GM12878 (cell line): ENCODE measurements at regions not wholly inside any gene's neighbourhood (a gene's known extent, or its start where the extent isn't known, plus 50 kb on each side); places are given as distances from the start of the nearest gene placed in this dataset.

ENCODE experiments used
- ATAC-seq: fragments of 200-7000 bp; cut with Tn5 transposase; 3 replicates; pipeline ENCODE4 v1.9.1; 2020; ENCODE audit warnings: mild to moderate bottlenecking, moderate library complexity
- BruUV-seq: library from RNA; stranded (reverse); fragments of 400-500 nt; replicated peaks from 2 replicates; lab custom pipeline; 2021; lab: Mats Ljungman, UMichigan
- CTCF ChIA-PET: fragments of 300-600 bp; sonication (Branson Sonifier 250); formaldehyde crosslinking; extraction: SDS; loops from one replicate; lab custom pipeline; 2021; ENCODE audit warnings: inconsistent platforms; lab: Yijun Ruan, JAX
- POLR2A ChIA-PET: fragments of 350-600 bp; formaldehyde crosslinking; extraction: SDS; loops from one replicate; lab custom pipeline; 2021; ENCODE audit warnings: inconsistent platforms; lab: Charles Lee
- RAD21 ChIA-PET: fragments of 300-600 bp; sonication (Branson Sonifier 250); formaldehyde crosslinking; loops from one replicate; lab custom pipeline; 2023; ENCODE audit warnings: antibody characterized with exemption; ENCODE audit not compliant: unreplicated experiment; lab: Charles Lee
- SMC1A ChIA-PET: fragments of 300-600 bp; sonication (Branson Sonifier 250); formaldehyde crosslinking; loops from one replicate; lab custom pipeline; 2023; ENCODE audit not compliant: unreplicated experiment, uncharacterized antibody; lab: Charles Lee
- DNase-seq: peaks from one replicate; pipeline ENCODE4 v3.0.0-alpha.2; 2011; ENCODE audit warnings: low read depth, low spot score
- FAIRE-seq: peaks from 3 replicates; lab custom pipeline; 2011; peaks lifted over from hg19 to GRCh38; lab: Jason Lieb, UNC
- H2AFZ ChIP-seq: 2 replicates; pipeline ENCODE4 v1.6.0; 2011; ENCODE audit warnings: low read depth, low read length, control low read depth; ENCODE audit not compliant: control insufficient read depth
- H3K27ac ChIP-seq: 2 replicates; pipeline ENCODE4 v1.5.1; 2011; ENCODE audit warnings: control low read depth; ENCODE audit not compliant: control insufficient read depth, insufficient read depth
- H3K27me3 ChIP-seq, 2 experiments: replicated peaks in 1 of 2; 2 replicates each; pipeline versions ENCODE4 v1.6.0 to v1.6.1; 2011; ENCODE audit warnings: low read length in 1 of 2; ENCODE audit not compliant: control insufficient read depth in 2 of 2, insufficient read depth in 2 of 2
- H3K36me3 ChIP-seq, 2 experiments: 2 replicates each; pipeline ENCODE4 v1.5.1; 2011; ENCODE audit warnings: low read length in 1 of 2; ENCODE audit not compliant: control insufficient read depth in 2 of 2, insufficient read depth in 2 of 2
- H3K4me1 ChIP-seq: 2 replicates; pipeline ENCODE4 v1.6.1; 2011; ENCODE audit warnings: mild to moderate bottlenecking, low read length, moderate library complexity, mixed read lengths; ENCODE audit not compliant: control insufficient read depth, insufficient read depth
- H3K4me2 ChIP-seq: 2 replicates; pipeline ENCODE4 v1.6.0; 2011; ENCODE audit warnings: control low read depth; ENCODE audit not compliant: control insufficient read depth, insufficient read depth
- H3K4me3 ChIP-seq: fragments of 200-600 bp; sonication (generic); 2 replicates; pipeline ENCODE4 v1.5.1; 2016
- H3K79me2 ChIP-seq: 2 replicates; pipeline ENCODE4 v1.6.0; 2011; ENCODE audit warnings: low read length; ENCODE audit not compliant: control insufficient read depth, insufficient read depth
- H3K9ac ChIP-seq: 2 replicates; pipeline ENCODE4 v1.8.0; 2011; ENCODE audit warnings: low read length, control low read depth, mixed read lengths; ENCODE audit not compliant: control insufficient read depth, insufficient read depth
- H3K9me3 ChIP-seq: replicated peaks from 3 replicates; pipeline ENCODE4 v1.5.1; 2011; ENCODE audit warnings: mild to moderate bottlenecking, low read length; ENCODE audit not compliant: control insufficient read depth, insufficient read depth
- H4K20me1 ChIP-seq: 2 replicates; pipeline ENCODE4 v1.6.0; 2011; ENCODE audit not compliant: control insufficient read depth, insufficient read depth
- GATAD2B ChIP-seq: fragments of 450-650 bp; conservative IDR thresholded peaks from 2 replicates; pipeline ENCODE4 v1.6.1; 2017; ENCODE audit warnings: low read depth, mild to moderate bottlenecking, moderate library complexity
- KAT2A ChIP-seq: conservative IDR thresholded peaks from 2 replicates; pipeline ENCODE4 v1.6.1; 2011; ENCODE audit warnings: low read depth, low read length; ENCODE audit not compliant: control insufficient read depth
- LARP7 ChIP-seq: fragments of 450-650 bp; IDR thresholded peaks from 2 replicates; pipeline ENCODE4 v1.6.1; 2017; ENCODE audit warnings: mild to moderate bottlenecking
- NFIC ChIP-seq: IDR thresholded peaks from 2 replicates; pipeline ENCODE4 v1.6.1; 2012; ENCODE audit warnings: low read depth, mild to moderate bottlenecking, inconsistent platforms, low read length, moderate library complexity
- SIX5 ChIP-seq: IDR thresholded peaks from 2 replicates; pipeline ENCODE4 v1.6.1; 2011; ENCODE audit warnings: mild to moderate bottlenecking, low read depth, low read length, moderate library complexity; ENCODE audit not compliant: severe bottlenecking
- TAF1 ChIP-seq: IDR thresholded peaks from 2 replicates; pipeline ENCODE4 v1.6.1; 2011; ENCODE audit warnings: mild to moderate bottlenecking, low read depth, low read length, borderline replicate concordance
- WGBS: methylation state at CpG from one replicate; pipeline ENCODE4 v1.1.6; 2016; ENCODE audit warnings: low lambda C conversion rate; ENCODE audit not compliant: insufficient replicate concordance, insufficient coverage; ENCODE audit errors: missing lambda C conversion rate; 5-methylcytosine and 5-hydroxymethylcytosine counted together
- in situ Hi-C: fragments of 300-500 bp; cut with MboI; formaldehyde crosslinking; loops from 9 replicates; pipeline ENCODE4 v1.14.3; 2018; ENCODE audit warnings: mixed read lengths
- intact Hi-C: fragments of 100-400 bp; cut with micrococcal nuclease; formaldehyde crosslinking; loops from one replicate; pipeline ENCODE4 v1.14.2; 2022; ENCODE audit not compliant: unreplicated experiment
- TF ChIP-seq, protein P1 (sequence below): IDR thresholded peaks from 2 replicates; pipeline ENCODE4 v1.6.1; 2011; ENCODE audit warnings: low read depth, low read length, improper control_type of control experiment, borderline replicate concordance
- TF ChIP-seq, protein P2 (sequence below): IDR thresholded peaks from 2 replicates; pipeline ENCODE4 v1.6.1; 2012; ENCODE audit warnings: low read length, inconsistent platforms

- TF ChIP-seq, protein P1, sequence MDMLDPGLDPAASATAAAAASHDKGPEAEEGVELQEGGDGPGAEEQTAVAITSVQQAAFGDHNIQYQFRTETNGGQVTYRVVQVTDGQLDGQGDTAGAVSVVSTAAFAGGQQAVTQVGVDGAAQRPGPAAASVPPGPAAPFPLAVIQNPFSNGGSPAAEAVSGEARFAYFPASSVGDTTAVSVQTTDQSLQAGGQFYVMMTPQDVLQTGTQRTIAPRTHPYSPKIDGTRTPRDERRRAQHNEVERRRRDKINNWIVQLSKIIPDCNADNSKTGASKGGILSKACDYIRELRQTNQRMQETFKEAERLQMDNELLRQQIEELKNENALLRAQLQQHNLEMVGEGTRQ = no peak
Measured at GRCh38 chr6:41483943-41484342, 62.2 kb upstream of the FOXP4 start (continued).

DNA sequence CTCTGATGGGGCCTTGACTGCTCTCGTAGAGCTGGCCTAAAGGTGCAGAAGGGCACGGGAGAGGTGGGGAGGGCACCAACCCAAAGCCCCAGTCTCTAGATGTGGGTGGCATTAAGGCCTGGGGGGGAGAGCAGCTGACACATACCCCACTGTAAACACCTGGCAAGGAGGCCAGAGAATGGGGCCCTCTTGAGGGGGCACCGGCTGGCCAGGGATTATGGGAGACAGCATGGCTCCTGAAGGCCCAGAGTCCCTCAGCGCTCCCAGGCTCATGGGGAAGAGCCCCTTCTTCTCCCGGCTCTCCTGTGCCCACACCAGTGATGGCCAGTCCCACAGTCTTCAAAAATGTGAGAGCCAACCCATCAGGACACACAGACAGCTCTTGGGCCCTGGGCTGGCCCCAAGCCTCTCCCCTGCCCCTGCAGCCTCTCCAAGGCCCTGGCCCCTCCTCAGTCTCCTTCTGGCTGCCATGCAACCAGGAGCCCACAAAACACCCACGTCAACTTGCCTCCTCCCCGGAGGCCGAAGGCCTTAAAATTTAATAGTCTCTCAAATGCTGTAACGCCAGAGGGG, 58.2 kb upstream of the FOXP4 start:
- H3K4me3 ChIP-seq = no peak overlapping the region
- no peak for ATAC-seq
- FAIRE-seq = no peak
- CTCF ChIA-PET = no interaction called here
- no peak overlapping the region for H2AFZ ChIP-seq
- SMC1A ChIA-PET = interaction anchor here (0.6 to 1.7 kb wide), 5 partner anchors 10 to 359 kb away, joined by 3 to 5 read pairs (median 3); no protein-coding TSS in a partner anchor
- no peaks in the 10 kb centered on the region for H3K36me3 ChIP-seq
- H3K27me3 ChIP-seq = no peaks in the 10 kb centered on the region
- POLR2A ChIA-PET = interaction anchor here (1.1 to 2.8 kb wide), 4 partner anchors 9 to 57 kb away, joined by 3 to 12 read pairs (median 6); no protein-coding TSS in a partner anchor
- RAD21 ChIA-PET = interaction anchor here (0.7 to 2.1 kb wide), 9 partner anchors 9 to 245 kb away, joined by 3 to 6 read pairs (median 3); no protein-coding TSS in a partner anchor
- in situ Hi-C loops = no loop called here
- peaks cover 47% of the 10 kb centered on the region for H3K4me1 ChIP-seq
- no peak for TF ChIP-seq NFIC
- TF ChIP-seq LARP7 = 0 out of 2 replicates have a peak, but pooled peaks have one; percentile 18
- no peak for TF ChIP-seq KAT2A
- TF ChIP-seq SIX5 = no peak
- TF ChIP-seq GATAD2B = 0 out of 2 replicates have a peak, but pooled peaks have one; percentile 29
- no peak for TF ChIP-seq TAF1
- TF ChIP-seq, protein P2, sequence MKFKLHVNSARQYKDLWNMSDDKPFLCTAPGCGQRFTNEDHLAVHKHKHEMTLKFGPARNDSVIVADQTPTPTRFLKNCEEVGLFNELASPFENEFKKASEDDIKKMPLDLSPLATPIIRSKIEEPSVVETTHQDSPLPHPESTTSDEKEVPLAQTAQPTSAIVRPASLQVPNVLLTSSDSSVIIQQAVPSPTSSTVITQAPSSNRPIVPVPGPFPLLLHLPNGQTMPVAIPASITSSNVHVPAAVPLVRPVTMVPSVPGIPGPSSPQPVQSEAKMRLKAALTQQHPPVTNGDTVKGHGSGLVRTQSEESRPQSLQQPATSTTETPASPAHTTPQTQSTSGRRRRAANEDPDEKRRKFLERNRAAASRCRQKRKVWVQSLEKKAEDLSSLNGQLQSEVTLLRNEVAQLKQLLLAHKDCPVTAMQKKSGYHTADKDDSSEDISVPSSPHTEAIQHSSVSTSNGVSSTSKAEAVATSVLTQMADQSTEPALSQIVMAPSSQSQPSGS = no peak
- intact Hi-C loops = loop anchor here (5.0 kb wide), 2 partner anchors 44 to 59 kb away; partner anchors contain the start of gene FOXP4
- H3K9me3 ChIP-seq = no peaks in the 10 kb centered on the region
- BruUV-seq = no TSS peak
- 0 out of 2 replicates have a peak overlapping the region, but pooled peaks have one; percentile 16 for H3K9ac ChIP-seq
- no peaks in the 10 kb centered on the region for H4K20me1 ChIP-seq
- WGBS = 63% methylated on average over 7 of the region's 9 CpGs
- no peak for DNase-seq
- peak overlapping the region; percentile 13; the same call in 1 of the 2 replicates for H3K27ac ChIP-seq
- no peaks in the 10 kb centered on the region for H3K79me2 ChIP-seq
- peak overlapping the region; percentile 71; the same call in 1 of the 2 replicates for H3K4me2 ChIP-seq
